HG03066 (cell line): ENCODE measurements at regions not wholly inside any gene's neighbourhood (a gene's known extent, or its start where the extent isn't known, plus 50 kb on each side); places are given as distances from the start of the nearest gene placed in this dataset.

Experiments used
- ATAC-seq: cut with Tn5 transposase; IDR thresholded peaks from one replicate; pipeline ENCODE4 v1.9.1; 2021; ENCODE audit warnings: low read depth; ENCODE audit not compliant: unreplicated experiment

DNA sequence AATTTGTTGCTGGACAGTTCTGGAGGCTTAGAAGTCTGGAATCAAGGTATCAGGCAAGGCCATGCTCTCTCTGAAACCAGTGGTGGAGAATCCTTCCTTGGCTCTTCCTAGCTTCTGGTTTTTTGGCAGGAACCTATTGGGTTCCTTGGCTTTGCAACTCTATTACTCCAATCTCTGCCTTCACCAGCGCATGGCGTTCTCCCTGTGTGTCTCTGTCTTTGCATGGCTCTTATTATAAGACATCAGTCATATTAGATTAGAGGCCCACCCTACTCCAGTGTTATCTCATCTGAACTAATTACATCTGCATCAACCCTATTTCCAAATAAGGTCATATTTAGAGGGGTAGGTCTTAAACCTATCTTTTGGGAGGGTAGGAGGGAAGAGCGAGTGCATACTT lies 358.1 kb upstream of the RARB start:
- ATAC-seq: no peak

- no peak for ATAC-seq
These were observed 356.2 kb upstream of the RARB start for GRCh38 chr3:25071846-25072245.

DNA sequence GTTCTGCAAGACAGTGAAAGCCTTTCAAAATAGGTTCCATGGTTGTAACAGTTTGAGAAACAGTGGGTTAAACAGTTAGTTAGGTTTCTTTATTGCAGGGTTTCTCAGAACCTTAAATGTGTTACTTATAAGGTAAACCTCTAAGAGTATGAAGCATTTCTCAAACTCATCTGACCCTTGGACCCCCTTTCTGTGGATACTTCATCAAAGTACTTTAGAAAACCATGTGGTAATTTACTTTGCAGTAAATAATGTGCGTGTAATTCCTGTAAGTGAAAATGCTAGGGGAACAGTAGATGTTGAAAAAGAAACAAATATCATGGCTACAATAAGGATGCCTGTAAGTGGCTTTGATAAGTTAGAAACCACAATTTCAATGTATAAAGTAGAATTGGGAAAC lies 354.6 kb upstream of the RARB start:
- no peak for ATAC-seq

DNA sequence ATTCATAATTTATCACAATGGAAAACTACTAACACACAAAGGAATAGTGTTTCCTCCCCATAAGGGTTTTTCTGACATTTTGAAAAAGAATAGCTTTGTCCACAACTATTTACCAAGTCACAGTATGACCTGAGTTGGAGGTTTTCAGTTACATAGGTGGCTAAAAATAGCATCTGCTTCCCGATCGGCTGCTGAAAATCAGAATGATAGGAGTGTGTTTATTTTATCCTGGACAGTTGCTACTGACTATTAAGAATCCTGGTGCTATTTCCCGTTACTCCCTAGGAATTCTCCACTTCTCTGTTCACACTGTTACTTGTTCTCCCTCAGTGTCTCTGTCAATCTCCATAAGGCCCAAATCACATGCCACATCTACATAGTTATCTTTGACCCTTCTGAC lies 353.9 kb upstream of the RARB start:
- ATAC-seq: no peak

GRCh38 chr3:25080461-25080860 lies 347.6 kb upstream of the RARB start:
- ATAC-seq: no peak

DNA sequence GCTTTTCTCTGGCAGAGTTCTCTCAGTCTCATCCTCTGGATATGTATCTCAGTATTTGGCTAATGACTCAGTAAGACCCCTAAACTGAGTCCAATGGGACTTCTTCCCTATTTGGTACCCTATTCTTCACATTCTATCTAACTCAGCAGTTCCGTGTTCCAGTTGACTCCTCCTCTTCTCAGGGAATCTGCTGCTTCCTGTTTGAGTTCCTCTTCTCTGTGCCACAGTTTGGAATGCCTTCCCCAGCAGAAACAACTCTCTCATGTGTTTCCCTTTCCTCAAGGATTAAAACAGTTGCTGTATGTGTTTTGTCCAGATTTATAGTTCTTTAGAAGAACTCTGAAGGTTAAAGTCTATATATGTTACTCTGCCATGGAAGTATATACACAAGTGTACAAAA lies 344.0 kb upstream of the RARB start:
- ATAC-seq: no peak

GRCh38 chr3:25086721-25087120 lies 341.3 kb upstream of the RARB start:
- no peak for ATAC-seq

- ATAC-seq: no peak
These were observed 339.8 kb upstream of the RARB start for GRCh38 chr3:25088284-25088683.

- ATAC-seq: no peak
These were observed 337.2 kb upstream of the RARB start for GRCh38 chr3:25090698-25091453.

- ATAC-seq: no peak
These were observed 336.1 kb upstream of the RARB start for GRCh38 chr3:25091934-25092333.

GRCh38 chr3:25094932-25095685 lies 333.0 kb upstream of the RARB start:
- no peak for ATAC-seq

DNA sequence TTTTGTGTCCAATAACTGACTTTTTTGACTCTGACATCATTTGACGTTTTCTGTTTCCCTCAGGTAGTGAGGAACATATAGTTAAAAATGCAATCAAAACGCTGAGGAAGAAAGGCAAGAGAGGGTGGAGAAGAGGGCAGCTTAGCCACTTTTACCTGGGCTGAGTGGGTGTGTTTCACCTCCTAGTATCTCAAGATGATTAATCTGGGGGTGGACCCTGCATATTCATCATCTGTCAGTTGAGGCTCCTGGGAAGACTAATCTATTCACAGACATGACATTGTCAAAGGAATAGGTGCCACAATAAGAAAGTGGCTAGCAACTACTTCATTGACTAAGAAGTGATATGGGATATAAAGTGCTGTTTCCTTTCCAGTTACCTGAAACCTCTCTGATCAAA lies 331.5 kb upstream of the RARB start:
- no peak for ATAC-seq

DNA sequence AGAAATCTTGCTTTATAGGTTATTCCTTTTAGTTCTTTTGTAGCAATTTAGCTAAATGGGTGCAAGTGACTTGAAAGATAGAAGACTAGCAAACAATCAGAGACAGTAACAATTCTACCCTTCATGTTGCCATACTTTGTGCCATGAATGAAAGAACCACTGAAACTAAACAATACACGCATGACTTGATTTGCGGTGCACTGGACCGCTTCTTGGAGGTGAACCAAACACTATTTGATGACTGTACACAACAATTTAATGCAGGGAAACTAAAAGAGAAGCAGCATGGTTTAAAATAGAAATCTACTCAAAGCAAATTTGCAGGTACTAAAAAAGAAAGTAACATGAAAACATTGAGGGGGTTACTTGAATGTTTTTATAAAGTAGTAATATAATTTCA lies 331.0 kb upstream of the RARB start:
- no peak for ATAC-seq

DNA sequence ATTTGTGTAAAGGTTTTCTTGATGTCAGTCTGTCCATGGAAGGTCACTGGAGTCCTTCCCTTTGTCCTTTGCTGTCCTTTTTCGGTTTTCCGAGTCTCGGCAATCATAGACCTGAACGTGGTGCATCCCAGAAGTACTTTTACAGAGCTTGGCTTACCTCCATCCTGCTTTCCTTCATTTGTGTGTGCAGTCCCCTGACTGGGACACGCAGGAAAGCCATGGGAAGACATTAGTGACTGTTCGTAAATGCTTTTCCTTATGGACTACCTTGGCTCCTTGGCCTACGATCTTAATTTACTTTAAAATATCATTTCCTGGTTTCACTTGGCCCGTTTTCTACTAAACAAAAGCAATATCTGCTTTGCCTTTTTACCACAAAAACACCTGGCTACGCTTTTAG lies 328.4 kb upstream of the RARB start:
- no peak for ATAC-seq

DNA sequence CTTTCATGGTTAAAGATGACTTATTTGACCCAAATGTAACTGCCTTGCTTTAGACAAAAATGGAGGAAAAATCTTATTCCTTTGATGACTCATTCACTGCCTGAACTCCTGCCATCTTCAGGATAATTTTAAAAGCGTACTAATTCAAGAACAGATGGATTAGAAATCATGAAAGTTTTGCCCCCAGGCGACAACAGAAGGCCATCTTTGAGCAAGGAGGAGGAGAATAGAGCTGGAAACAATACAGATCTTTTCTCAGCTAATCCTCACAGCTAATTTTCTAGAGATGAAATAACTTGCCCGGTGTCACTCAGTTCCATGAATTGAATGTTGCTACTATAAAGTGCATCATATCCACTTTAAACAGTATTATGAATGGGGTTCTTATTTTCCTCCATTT lies 324.7 kb upstream of the RARB start:
- no peak for ATAC-seq

- ATAC-seq: no peak
These were observed 320.0 kb upstream of the RARB start for GRCh38 chr3:25107918-25108617.

GRCh38 chr3:25110642-25111041 lies 317.4 kb upstream of the RARB start:
- no peak for ATAC-seq

DNA sequence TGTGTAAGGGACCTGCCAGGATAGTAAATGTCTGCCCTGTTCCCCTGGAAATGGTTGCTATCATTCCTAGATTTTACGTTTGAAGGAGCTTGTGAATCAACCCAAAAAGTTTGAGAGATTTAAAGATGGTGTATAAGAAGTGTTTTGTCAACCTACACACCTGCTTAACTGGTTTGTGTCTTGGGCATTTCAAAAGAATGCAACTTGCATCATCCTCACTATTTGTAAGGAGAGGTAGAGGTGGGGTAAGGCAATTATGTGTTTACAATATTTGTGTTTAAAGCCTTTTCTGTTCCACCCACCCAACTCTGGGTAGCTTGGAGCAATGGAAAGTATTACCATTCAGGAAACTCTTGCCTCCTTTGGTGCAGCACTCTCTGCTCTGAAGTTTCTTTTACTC lies 314.2 kb upstream of the RARB start:
- ATAC-seq: no peak

- no peak for ATAC-seq
These were observed 313.5 kb upstream of the RARB start for GRCh38 chr3:25114532-25114931.

GRCh38 chr3:25117005-25117593 lies 311.0 kb upstream of the RARB start:
- no peak for ATAC-seq

DNA sequence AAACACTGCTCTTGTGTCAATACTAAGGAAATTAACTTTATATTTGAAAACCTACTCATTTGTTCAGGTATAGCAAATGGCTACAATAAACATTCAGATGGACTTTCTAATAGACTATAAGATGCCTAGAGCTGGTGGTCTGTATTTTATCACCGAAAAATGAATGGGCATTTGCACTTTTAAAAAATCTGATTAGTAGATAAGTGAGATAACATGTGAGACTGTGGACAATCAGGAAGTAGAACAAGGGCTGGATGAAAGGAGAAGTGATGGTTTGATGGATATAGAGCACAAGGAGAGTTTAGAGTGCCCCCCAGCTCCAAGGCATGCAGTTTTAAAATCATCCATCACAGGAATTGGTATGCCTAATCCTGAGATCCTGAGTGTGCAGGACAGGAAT lies 308.4 kb upstream of the RARB start:
- no peak for ATAC-seq
